ENCODE measurements at regions not wholly inside any gene's neighbourhood (a gene's known extent, or its start where the extent isn't known, plus 50 kb on each side); places are given as distances from the start of the nearest gene placed in this dataset.

DNA sequence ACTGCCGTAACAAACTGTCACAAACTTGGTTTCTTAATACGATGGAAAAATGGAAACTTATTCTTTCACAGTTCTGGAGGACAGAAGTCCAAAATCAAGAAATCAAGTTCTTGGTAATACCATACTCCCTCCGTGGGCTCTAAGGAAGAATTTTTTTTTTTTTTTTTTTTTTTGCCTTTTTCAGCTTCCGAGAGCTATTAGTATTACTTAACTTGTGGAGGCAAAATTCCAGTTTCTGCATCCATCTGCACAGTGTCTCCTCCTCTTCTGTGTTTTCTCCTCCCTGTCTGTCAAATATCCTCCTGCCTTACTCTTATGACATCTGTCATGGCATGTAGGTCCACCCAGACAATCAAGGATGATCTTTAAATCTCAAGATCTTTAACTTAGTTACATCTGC is 426.6 kb downstream of the SPRY1 start:
- Histone ChIP-seq H3K4me3 (ENCODE audit: low read length in 2 of 2) (no peak overlapping the region), H3K27me3 (ENCODE audit: insufficient read depth, low read length) (no peaks in the 10 kb centered on the region), H3K27ac (ENCODE audit: low read depth, low read length) (no peak overlapping the region), H3K4me1 (ENCODE audit: insufficient read depth, low read length) (no peaks in the 10 kb centered on the region), H3K36me3 (ENCODE audit: insufficient read depth, low read length) (no peaks in the 10 kb centered on the region), H3K9me3 (ENCODE audit: control insufficient read depth in 1 of 2, low read length in 2 of 2) (no peaks in the 10 kb centered on the region)
- POLR2A ChIA-PET (ENCODE audit: partially characterized antibody): no interaction called here
- peaks cover 0 to 3% (median 0%) of the 10 kb centered on the region in 8 donors for H3K9me3 Mint-ChIP-seq
- no peaks in the 10 kb centered on the region for H3K4me1 Mint-ChIP-seq
- no peaks in the 10 kb centered on the region for H3K36me3 Mint-ChIP-seq
- CTCF ChIA-PET (ENCODE audit: partially characterized antibody): no interaction called here
- no peak overlapping the region for H3K4me3 Mint-ChIP-seq
- DNase-seq: no peak
- peaks cover 0 to 3% of the 10 kb centered on the region in 2 donors for H3K27me3 Mint-ChIP-seq
- H3K27ac Mint-ChIP-seq: no peak overlapping the region
- intact Hi-C loops (cut with micrococcal nuclease): no loop called here

DNA sequence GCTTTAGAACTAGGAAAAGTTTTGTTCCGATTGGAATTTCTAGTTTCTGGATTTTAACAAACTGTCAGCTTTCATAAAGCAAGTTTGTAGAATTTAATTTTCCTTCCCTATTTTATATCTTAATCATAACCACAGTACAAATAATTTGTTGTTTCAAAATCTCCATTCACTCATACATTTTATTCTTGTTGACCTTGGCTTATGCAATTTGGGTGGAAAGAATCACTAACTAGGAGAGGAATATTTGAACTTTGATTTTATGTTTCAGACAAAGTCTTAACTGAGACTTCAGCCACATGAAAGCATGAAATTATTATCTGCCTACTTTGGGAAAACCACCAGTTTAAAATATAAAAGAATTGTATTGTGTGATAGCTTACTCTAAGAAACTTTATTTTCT is 427.9 kb downstream of the SPRY1 start:
- no peak overlapping the region for H3K4me3 ChIP-seq (ENCODE audit: low read length in 2 of 2)
- Mint-ChIP-seq H3K27me3 (peaks cover 0 to 3% of the 10 kb centered on the region in 2 donors), H3K9me3 (peaks cover 0 to 1% (median 0%) of the 10 kb centered on the region in 8 donors), H3K4me3 (no peak overlapping the region), H3K36me3 (no peaks in the 10 kb centered on the region), H3K27ac (no peak overlapping the region), H3K4me1 (no peaks in the 10 kb centered on the region)
- H3K4me1 ChIP-seq (ENCODE audit: insufficient read depth, low read length): no peaks in the 10 kb centered on the region
- no peaks in the 10 kb centered on the region for H3K27me3 ChIP-seq (ENCODE audit: insufficient read depth, low read length)
- H3K27ac ChIP-seq (ENCODE audit: low read depth, low read length): no peak overlapping the region
- no peak for DNase-seq
- no peaks in the 10 kb centered on the region for H3K36me3 ChIP-seq (ENCODE audit: insufficient read depth, low read length)
- H3K9me3 ChIP-seq (ENCODE audit: control insufficient read depth in 1 of 2, low read length in 2 of 2): no peaks in the 10 kb centered on the region
- intact Hi-C loops (cut with micrococcal nuclease): no loop called here
- ChIA-PET CTCF (ENCODE audit: partially characterized antibody) (no interaction called here), POLR2A (ENCODE audit: partially characterized antibody) (no interaction called here)

DNA sequence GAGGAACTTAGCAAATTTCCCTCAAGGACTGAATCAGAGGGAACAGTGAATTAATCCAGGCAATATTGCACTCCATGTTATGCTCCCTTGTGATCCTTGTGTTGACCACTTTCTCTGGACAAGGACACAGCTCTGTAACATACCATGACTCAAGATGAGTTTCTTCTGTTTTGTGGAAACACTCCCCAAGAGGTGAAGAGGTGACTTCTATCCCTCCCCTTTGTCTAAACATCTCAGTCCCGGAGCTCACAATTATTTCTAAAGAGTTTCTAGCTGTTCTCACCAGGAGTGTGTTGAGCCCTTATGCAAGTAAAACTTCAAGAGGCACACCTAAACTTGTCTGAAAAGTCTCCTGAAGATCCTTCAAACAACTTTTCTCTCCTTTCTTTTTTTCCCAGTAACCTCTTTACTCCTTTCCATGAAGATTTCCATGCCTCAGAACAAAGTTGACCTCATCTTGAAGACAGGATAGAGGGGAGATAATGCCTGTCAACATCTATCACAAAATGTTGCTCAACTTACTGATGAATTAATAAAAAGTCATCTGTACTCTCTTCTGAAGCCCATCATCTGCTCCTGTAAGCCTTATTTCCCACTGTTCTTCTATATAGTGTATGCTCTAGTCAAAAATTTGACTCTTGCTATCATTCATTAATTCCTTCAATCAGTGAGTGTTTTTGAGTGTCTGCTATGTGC is 429.1 kb downstream of the SPRY1 start:
- CTCF ChIA-PET (ENCODE audit: partially characterized antibody): no interaction called here
- Histone ChIP-seq H3K27ac (ENCODE audit: low read depth, low read length) (no peak overlapping the region), H3K27me3 (ENCODE audit: insufficient read depth, low read length) (no peaks in the 10 kb centered on the region), H3K9me3 (ENCODE audit: control insufficient read depth in 1 of 2, low read length in 2 of 2) (no peaks in the 10 kb centered on the region), H3K4me1 (ENCODE audit: insufficient read depth, low read length) (no peaks in the 10 kb centered on the region), H3K36me3 (ENCODE audit: insufficient read depth, low read length) (no peaks in the 10 kb centered on the region), H3K4me3 (ENCODE audit: low read length in 2 of 2) (no peak overlapping the region)
- Mint-ChIP-seq H3K4me1 (no peaks in the 10 kb centered on the region), H3K27ac (no peak overlapping the region), H3K4me3 (no peak overlapping the region), H3K27me3 (peaks cover 0 to 3% of the 10 kb centered on the region in 2 donors), H3K36me3 (no peaks in the 10 kb centered on the region), H3K9me3 (peaks cover 0 to 4% (median under 1%) of the 10 kb centered on the region in 8 donors)
- no peak for DNase-seq
- POLR2A ChIA-PET (ENCODE audit: partially characterized antibody): no interaction called here
- intact Hi-C loops (cut with micrococcal nuclease): no loop called here

DNA sequence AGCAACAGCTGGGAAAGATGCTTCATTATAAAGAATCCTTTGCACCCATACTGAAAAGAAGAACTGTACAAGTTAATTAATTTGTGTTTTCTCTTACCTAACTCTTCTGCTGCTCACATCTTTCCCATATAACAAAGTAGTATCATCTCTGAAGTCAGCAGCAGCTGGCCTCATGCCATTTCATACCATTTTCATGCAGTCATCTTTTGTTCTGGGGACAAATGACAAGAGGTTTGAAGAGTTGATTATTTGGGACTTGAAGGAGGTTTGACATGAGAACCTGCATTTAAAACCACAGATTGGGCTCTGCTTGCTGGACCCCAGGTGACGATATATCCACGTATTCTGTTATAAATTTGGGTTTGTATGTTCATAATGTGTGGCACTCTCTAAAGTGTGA is 430.3 kb downstream of the SPRY1 start:
- Mint-ChIP-seq H3K36me3 (no peaks in the 10 kb centered on the region), H3K4me3 (no peak overlapping the region), H3K27me3 (peaks cover 2 to 3% of the 10 kb centered on the region in 2 donors), H3K27ac (no peak overlapping the region), H3K4me1 (no peaks in the 10 kb centered on the region), H3K9me3 (peaks cover 0 to 4% (median under 1%) of the 10 kb centered on the region in 8 donors)
- H3K4me3 ChIP-seq (ENCODE audit: low read length in 2 of 2): no peak overlapping the region
- no peaks in the 10 kb centered on the region for H3K4me1 ChIP-seq (ENCODE audit: insufficient read depth, low read length)
- no peaks in the 10 kb centered on the region for H3K27me3 ChIP-seq (ENCODE audit: insufficient read depth, low read length)
- ChIA-PET CTCF (ENCODE audit: partially characterized antibody) (no interaction called here), POLR2A (ENCODE audit: partially characterized antibody) (no interaction called here)
- DNase-seq: no peak
- intact Hi-C loops (cut with micrococcal nuclease): no loop called here
- no peaks in the 10 kb centered on the region for H3K36me3 ChIP-seq (ENCODE audit: insufficient read depth, low read length)
- H3K27ac ChIP-seq (ENCODE audit: low read depth, low read length): no peak overlapping the region
- H3K9me3 ChIP-seq (ENCODE audit: control insufficient read depth in 1 of 2, low read length in 2 of 2): no peaks in the 10 kb centered on the region

DNA sequence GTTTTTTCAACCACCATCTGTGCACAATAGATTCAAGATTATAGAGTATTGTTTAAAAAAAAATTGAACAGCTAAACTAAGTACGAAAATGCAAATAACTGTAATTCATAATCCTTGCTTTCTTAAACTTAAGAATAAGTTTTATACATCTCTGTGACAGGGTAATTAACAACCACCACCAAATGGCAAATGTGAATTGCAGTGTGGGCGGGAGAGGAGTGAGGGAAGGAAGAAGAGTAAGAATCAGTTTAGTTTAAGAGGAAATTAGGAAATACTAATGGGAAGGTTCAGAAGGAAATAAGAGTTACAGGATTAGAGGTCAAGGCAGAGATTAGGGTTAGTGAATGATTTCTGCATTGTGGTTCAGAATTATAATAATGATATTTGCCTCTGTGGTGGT is 430.9 kb downstream of the SPRY1 start:
- Histone ChIP-seq H3K36me3 (ENCODE audit: insufficient read depth, low read length) (no peaks in the 10 kb centered on the region), H3K27me3 (ENCODE audit: insufficient read depth, low read length) (no peaks in the 10 kb centered on the region), H3K4me3 (ENCODE audit: low read length in 2 of 2) (no peak overlapping the region), H3K27ac (ENCODE audit: low read depth, low read length) (no peak overlapping the region), H3K4me1 (ENCODE audit: insufficient read depth, low read length) (no peaks in the 10 kb centered on the region), H3K9me3 (ENCODE audit: control insufficient read depth in 1 of 2, low read length in 2 of 2) (no peaks in the 10 kb centered on the region)
- peaks cover 2 to 3% of the 10 kb centered on the region in 2 donors for H3K27me3 Mint-ChIP-seq
- no peak overlapping the region for H3K4me3 Mint-ChIP-seq
- intact Hi-C loops (cut with micrococcal nuclease): no loop called here
- ChIA-PET POLR2A (ENCODE audit: partially characterized antibody) (no interaction called here), CTCF (ENCODE audit: partially characterized antibody) (no interaction called here)
- no peak for DNase-seq
- H3K4me1 Mint-ChIP-seq: no peaks in the 10 kb centered on the region
- no peak overlapping the region for H3K27ac Mint-ChIP-seq
- no peaks in the 10 kb centered on the region for H3K36me3 Mint-ChIP-seq
- peaks cover 0 to 5% (median under 1%) of the 10 kb centered on the region in 8 donors for H3K9me3 Mint-ChIP-seq

DNA sequence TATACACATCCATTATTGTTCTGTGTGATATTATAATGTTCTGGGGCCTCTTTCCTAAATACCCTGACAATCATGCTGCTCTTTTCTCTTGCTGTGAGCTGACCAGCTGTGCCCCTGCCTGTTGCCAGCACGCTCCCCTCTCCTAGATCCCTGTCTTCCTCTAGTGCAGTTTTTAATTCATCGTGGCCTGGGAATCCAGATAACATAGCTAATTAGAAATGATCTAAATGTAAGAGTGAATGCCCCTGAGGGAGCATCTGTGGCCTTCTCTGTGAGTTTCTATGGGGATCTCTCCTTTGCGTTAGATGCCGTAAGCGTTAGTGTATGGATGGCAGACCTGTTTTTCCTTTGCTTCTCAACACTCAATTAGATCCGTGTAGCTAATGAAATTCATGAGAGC is 434.3 kb downstream of the SPRY1 start:
- Histone ChIP-seq H3K36me3 (ENCODE audit: insufficient read depth, low read length) (no peaks in the 10 kb centered on the region), H3K27ac (ENCODE audit: low read depth, low read length) (no peak overlapping the region), H3K9me3 (ENCODE audit: control insufficient read depth in 1 of 2, low read length in 2 of 2) (no peaks in the 10 kb centered on the region), H3K4me1 (ENCODE audit: insufficient read depth, low read length) (no peaks in the 10 kb centered on the region), H3K27me3 (ENCODE audit: insufficient read depth, low read length) (no peaks in the 10 kb centered on the region), H3K4me3 (ENCODE audit: low read length in 2 of 2) (no peak overlapping the region)
- Mint-ChIP-seq H3K27me3 (peaks cover 0 to 2% of the 10 kb centered on the region in 2 donors), H3K27ac (peak overlapping the region in 1 of 7 donors; percentile 2), H3K4me1 (no peaks in the 10 kb centered on the region), H3K9me3 (peaks cover 0 to 4% (median 2%) of the 10 kb centered on the region in 8 donors), H3K36me3 (no peaks in the 10 kb centered on the region), H3K4me3 (no peak overlapping the region)
- intact Hi-C loops (cut with micrococcal nuclease): no loop called here
- ChIA-PET CTCF (ENCODE audit: partially characterized antibody) (no interaction called here), POLR2A (ENCODE audit: partially characterized antibody) (no interaction called here)
- DNase-seq: no peak

DNA sequence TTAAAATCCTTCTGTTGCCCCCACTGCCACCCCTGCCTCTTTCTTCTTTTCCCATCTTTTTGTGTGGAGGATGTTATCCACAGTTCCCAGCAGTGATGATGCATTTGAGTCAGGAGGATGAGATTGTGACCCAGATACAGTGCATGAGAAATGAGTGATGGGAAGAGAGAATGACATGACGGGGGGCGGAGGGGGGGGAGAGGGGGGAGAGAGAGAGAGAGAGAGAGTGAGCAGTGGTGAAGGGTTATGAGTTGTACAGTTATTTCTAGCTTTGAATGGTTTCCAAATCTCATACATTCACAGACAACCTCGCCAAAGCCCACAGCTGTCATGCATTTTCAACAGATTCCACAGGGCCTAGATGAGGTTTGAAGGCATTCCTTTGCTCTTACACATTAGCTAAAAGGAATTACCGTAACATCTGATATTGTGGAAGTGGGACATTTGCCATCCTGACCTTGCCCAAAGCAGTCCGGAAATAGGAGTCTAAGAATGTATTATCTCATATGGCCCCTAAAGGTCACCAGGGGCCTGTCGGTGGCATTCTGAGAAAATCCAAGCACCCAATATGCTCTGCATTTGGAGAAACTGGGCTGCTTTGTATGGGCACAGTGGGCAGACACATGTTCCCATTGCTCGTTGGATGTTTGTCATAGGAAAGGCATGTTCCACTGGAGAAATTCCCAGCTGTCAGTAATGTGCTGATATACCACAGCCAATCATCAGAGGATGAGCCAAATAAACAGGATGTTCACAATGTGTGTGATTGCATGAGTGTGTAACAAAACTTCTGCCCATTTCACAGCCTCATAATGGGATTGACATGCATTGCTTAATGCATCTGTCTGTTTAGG is 435.8 kb downstream of the SPRY1 start:
- DNase-seq: no peak
- H3K27ac Mint-ChIP-seq: no peak overlapping the region

More for the DNA sequence above, 435.8 kb downstream of the SPRY1 start:
- POLR2A ChIA-PET (ENCODE audit: partially characterized antibody): no interaction called here
- Histone ChIP-seq H3K27ac (ENCODE audit: low read depth, low read length) (no peak overlapping the region), H3K4me3 (ENCODE audit: low read length in 2 of 2) (no peak overlapping the region), H3K36me3 (ENCODE audit: insufficient read depth, low read length) (no peaks in the 10 kb centered on the region), H3K4me1 (ENCODE audit: insufficient read depth, low read length) (no peaks in the 10 kb centered on the region), H3K9me3 (ENCODE audit: control insufficient read depth in 1 of 2, low read length in 2 of 2) (no peaks in the 10 kb centered on the region), H3K27me3 (ENCODE audit: insufficient read depth, low read length) (no peaks in the 10 kb centered on the region)
- no peaks in the 10 kb centered on the region for H3K36me3 Mint-ChIP-seq
- H3K4me3 Mint-ChIP-seq: no peak overlapping the region
- H3K27me3 Mint-ChIP-seq: peaks cover 0 to 2% of the 10 kb centered on the region in 2 donors
- intact Hi-C loops (cut with micrococcal nuclease): no loop called here
- CTCF ChIA-PET (ENCODE audit: partially characterized antibody): no interaction called here
- H3K9me3 Mint-ChIP-seq: peaks cover 0 to 4% (median 2%) of the 10 kb centered on the region in 8 donors
- H3K4me1 Mint-ChIP-seq: no peaks in the 10 kb centered on the region
